Neural crest cell (in vitro differentiated cells): ENCODE measurements at regions not wholly inside any gene's neighbourhood (a gene's known extent, or its start where the extent isn't known, plus 50 kb on each side); places are given as distances from the start of the nearest gene placed in this dataset.

Experiments used
- DNase-seq: peaks from one replicate; pipeline ENCODE4 v3.0.0; 2021; ENCODE audit warnings: low read depth, mixed read lengths, low spot score
- H3K27ac Mint-ChIP-seq: one replicate; pipeline ENCODE4 v1.8.0; 2021; ENCODE audit warnings: mild to moderate bottlenecking, mixed read lengths; ENCODE audit not compliant: unreplicated experiment
- H3K27me3 Mint-ChIP-seq: 2 replicates; pipeline ENCODE4 v1.8.0; 2021; ENCODE audit warnings: low read depth, mild to moderate bottlenecking, mixed read lengths
- H3K36me3 Mint-ChIP-seq: 2 replicates; pipeline ENCODE4 v1.8.0; 2021; ENCODE audit warnings: low read depth, mild to moderate bottlenecking, mixed read lengths
- H3K4me1 Mint-ChIP-seq: 2 replicates; pipeline ENCODE4 v1.8.0; 2021; ENCODE audit warnings: mixed read lengths
- H3K4me3 Mint-ChIP-seq: one replicate; pipeline ENCODE4 v1.8.0; 2021; ENCODE audit warnings: mild to moderate bottlenecking, mixed read lengths
- H3K9me3 Mint-ChIP-seq: 2 replicates; pipeline ENCODE4 v1.8.0; 2021; ENCODE audit warnings: mixed read lengths
- TF ChIP-seq, protein P1 (sequence below): fragments of 200-600 bp; sonication (generic); conservative IDR thresholded peaks from 2 replicates; pipeline ENCODE4 v1.5.0; 2021; ENCODE audit warnings: antibody characterized with exemption, mild to moderate bottlenecking

DNA sequence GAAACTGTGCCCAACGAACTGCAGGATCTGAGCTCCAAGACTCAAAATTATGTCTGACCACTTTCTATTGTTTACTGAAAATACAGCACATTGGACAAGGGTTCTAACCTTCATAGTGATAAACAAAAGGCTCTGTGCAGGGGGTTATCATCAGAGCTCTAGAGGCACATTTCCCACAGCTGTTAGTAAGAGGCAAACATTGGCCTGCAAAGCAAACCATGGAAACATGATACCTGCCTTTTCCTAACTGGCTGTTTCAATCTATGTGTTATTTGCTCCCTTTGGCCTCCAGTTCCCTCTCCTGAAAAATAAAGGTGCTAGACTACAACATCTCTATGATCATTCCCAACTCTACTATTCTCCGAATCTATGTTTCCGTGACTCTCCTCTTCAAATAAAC lies 159.7 kb upstream of the ARHGEF26 start:
- Mint-ChIP-seq H3K4me1 (no peaks in the 10 kb centered on the region), H3K27me3 (no peaks in the 10 kb centered on the region), H3K36me3 (no peaks in the 10 kb centered on the region), H3K4me3 (no peak overlapping the region), H3K27ac (no peak overlapping the region), H3K9me3 (peaks cover 3% of the 10 kb centered on the region)
- TF ChIP-seq, protein P1, sequence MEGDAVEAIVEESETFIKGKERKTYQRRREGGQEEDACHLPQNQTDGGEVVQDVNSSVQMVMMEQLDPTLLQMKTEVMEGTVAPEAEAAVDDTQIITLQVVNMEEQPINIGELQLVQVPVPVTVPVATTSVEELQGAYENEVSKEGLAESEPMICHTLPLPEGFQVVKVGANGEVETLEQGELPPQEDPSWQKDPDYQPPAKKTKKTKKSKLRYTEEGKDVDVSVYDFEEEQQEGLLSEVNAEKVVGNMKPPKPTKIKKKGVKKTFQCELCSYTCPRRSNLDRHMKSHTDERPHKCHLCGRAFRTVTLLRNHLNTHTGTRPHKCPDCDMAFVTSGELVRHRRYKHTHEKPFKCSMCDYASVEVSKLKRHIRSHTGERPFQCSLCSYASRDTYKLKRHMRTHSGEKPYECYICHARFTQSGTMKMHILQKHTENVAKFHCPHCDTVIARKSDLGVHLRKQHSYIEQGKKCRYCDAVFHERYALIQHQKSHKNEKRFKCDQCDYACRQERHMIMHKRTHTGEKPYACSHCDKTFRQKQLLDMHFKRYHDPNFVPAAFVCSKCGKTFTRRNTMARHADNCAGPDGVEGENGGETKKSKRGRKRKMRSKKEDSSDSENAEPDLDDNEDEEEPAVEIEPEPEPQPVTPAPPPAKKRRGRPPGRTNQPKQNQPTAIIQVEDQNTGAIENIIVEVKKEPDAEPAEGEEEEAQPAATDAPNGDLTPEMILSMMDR = no peak
- DNase-seq = no peak

DNA sequence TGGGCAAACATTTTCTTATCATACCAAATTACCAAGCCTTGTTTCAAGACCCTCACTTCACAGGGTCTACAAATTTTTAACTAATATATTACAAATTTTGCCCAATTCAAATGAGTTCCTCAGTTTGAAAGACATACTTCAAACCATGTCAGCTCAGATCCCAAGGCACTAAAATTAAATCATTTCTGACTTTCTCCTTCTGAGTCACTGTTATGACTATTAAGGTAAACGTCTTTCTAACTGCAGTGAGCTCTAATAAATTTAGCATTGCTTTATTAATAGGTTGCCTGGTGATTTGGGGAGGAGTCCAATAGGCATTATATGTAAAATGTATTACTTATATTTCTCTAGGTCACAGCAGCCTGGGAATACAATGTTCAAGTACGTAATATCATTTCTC lies 158.2 kb upstream of the ARHGEF26 start:
- H3K4me3 Mint-ChIP-seq = no peak overlapping the region
- H3K4me1 Mint-ChIP-seq = no peaks in the 10 kb centered on the region
- H3K36me3 Mint-ChIP-seq = no peaks in the 10 kb centered on the region
- H3K9me3 Mint-ChIP-seq = peaks cover 13% of the 10 kb centered on the region
- DNase-seq = no peak
- no peak overlapping the region for H3K27ac Mint-ChIP-seq
- no peaks in the 10 kb centered on the region for H3K27me3 Mint-ChIP-seq
- TF ChIP-seq, protein P1 = no peak

DNA sequence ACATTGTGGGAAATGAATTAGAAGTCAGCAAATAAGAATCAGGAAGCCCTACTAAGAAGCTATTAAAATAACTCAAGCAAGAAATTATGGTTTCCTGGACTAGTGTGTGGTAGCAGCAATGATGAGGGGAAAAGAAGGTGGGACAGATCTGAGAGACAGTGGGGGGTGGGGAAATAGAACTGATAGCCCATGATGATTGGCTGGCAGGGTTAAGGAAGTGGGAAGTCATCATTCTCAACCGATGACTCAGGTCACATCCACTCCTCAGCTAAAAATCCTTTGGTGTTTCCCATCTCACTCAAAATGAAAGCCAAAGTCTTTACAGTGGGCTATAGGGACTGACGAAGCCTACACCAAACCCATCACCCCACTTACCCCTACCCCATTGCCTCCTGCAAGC lies 153.9 kb upstream of the ARHGEF26 start:
- Mint-ChIP-seq H3K36me3 (no peaks in the 10 kb centered on the region), H3K9me3 (peaks cover 13% of the 10 kb centered on the region), H3K4me3 (no peak overlapping the region), H3K27me3 (no peaks in the 10 kb centered on the region), H3K4me1 (no peaks in the 10 kb centered on the region), H3K27ac (no peak overlapping the region)
- TF ChIP-seq, protein P1 = no peak
- no peak for DNase-seq

DNA sequence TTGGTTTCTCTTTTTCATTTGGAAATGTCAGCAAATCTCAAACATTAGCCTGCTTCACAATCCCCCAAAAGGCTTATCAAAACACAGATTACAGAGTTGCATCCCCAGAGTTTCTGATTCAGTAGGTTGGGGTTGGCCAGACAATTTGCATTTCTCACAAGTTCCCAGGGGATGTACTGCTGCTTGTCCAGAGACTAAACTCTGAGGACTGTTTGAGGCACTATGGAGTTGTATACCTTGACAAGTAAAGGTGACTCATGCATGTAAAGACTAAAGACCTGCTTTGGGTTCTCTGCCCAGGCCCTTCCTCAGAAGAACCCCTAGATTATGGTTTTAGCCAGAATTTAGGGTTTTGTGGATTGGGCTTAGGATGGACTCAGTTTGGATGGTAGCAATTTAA lies 151.1 kb upstream of the ARHGEF26 start:
- Mint-ChIP-seq H3K4me1 (no peaks in the 10 kb centered on the region), H3K36me3 (no peaks in the 10 kb centered on the region), H3K27me3 (no peaks in the 10 kb centered on the region), H3K9me3 (peaks cover 11% of the 10 kb centered on the region), H3K27ac (no peak overlapping the region), H3K4me3 (no peak overlapping the region)
- DNase-seq = no peak
- TF ChIP-seq, protein P1 = no peak

DNA sequence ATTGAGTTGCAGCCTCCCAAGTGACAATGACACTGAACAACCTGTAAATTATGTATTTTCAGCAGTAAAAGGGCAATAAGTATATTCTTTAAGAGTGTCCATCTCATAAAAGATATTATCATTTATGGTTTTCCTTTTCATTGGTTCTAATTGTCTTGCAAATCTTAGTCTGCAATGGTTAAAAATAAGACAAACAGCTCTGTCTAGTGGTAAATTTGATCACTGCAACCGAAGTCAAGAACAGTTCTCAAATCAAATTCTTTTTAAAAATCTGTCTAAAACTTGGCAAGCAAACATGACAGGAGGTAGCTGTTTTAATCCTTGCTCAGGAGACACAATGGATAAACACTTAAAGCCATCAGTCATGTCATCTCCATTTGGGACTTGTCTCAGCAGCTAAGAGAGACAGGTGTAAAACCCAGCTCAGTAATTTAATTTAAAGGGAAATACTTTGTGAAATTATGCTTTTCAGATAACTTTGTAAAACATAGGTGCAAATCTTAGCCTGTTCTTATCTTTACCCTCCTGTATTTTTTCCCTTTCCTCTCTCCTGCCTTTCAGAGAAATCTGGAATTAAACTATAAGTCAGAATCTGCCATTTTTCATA lies 150.3 kb upstream of the ARHGEF26 start:
- Mint-ChIP-seq H3K36me3 (no peaks in the 10 kb centered on the region), H3K27me3 (no peaks in the 10 kb centered on the region), H3K4me1 (peaks cover 4% of the 10 kb centered on the region), H3K4me3 (no peak overlapping the region), H3K9me3 (peaks cover 10% of the 10 kb centered on the region), H3K27ac (no peak overlapping the region)
- DNase-seq = no peak
- TF ChIP-seq, protein P1 = peak; percentile 65
